Coronary artery (tissue), 2 donors: ENCODE measurements at regions not wholly inside any gene's neighbourhood (a gene's known extent, or its start where the extent isn't known, plus 50 kb on each side); places are given as distances from the start of the nearest gene placed in this dataset.
"Not testable (repeated sequence)": the region's sequence is repeated elsewhere in the genome, so short reads cannot be mapped to it uniquely, and the experiment has no call there.

Experiments
- DNase-seq: peaks from one replicate; pipeline ENCODE4 v3.0.0-alpha.2; 2017; ENCODE audit warnings: low spot score
- H3K27ac ChIP-seq, 2 donors: fragments of 200-600 bp; sonication (generic); one replicate each; pipeline ENCODE4 v1.5.1; 2016 to 2019
- H3K4me3 ChIP-seq: fragments of 200-600 bp; sonication (generic); 2 replicates; pipeline ENCODE4 v1.5.1; 2016; ENCODE audit warnings: mild to moderate bottlenecking, moderate library complexity
- TF ChIP-seq, protein P1 (sequence below): fragments of 200-600 bp; sonication (generic); IDR thresholded peaks from one replicate; pipeline ENCODE4 v1.5.1; 2019; ENCODE audit warnings: antibody characterized with exemption

DNA sequence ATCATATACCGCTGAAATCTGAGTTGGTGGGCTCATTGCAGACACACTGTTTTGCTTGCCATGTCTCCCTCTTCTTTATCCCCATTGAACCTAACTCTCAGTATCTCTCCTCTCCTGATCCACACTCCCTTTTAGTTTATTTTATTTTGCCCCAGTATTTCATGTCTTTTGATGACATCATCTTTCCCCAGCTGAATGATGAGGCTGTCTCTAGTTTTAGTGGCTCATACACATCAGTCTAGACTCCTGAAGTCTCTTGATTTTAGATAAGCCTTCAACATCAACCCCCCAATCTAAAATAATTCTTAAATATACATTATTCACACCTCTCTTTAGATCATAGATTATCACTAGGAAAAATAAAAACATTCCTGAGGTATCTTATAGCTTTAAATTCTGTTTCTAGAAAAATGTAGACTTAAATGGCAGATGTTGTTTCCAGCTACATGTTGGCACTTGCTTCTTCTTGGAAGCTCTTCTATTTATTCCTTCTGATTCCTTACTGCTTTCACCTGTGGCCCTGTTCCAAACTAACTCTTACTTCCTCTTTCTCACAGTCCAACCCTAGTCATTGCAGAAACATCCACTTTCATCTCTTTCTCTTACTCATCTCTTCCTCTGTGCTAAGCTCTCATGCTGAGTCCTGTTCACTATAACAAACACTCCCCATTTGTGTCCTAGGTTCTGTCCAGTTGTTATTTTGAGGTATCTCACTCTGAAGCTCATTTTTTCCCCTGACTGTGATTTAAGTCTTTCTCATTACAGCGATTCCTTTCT, 191.9 kb upstream of the SLC35B3 start:
- DNase-seq = no peak
- Histone ChIP-seq H3K4me3 (no peak overlapping the region), H3K27ac (no peak overlapping the region)
- TF ChIP-seq, protein P1, sequence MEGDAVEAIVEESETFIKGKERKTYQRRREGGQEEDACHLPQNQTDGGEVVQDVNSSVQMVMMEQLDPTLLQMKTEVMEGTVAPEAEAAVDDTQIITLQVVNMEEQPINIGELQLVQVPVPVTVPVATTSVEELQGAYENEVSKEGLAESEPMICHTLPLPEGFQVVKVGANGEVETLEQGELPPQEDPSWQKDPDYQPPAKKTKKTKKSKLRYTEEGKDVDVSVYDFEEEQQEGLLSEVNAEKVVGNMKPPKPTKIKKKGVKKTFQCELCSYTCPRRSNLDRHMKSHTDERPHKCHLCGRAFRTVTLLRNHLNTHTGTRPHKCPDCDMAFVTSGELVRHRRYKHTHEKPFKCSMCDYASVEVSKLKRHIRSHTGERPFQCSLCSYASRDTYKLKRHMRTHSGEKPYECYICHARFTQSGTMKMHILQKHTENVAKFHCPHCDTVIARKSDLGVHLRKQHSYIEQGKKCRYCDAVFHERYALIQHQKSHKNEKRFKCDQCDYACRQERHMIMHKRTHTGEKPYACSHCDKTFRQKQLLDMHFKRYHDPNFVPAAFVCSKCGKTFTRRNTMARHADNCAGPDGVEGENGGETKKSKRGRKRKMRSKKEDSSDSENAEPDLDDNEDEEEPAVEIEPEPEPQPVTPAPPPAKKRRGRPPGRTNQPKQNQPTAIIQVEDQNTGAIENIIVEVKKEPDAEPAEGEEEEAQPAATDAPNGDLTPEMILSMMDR = no peak

DNA sequence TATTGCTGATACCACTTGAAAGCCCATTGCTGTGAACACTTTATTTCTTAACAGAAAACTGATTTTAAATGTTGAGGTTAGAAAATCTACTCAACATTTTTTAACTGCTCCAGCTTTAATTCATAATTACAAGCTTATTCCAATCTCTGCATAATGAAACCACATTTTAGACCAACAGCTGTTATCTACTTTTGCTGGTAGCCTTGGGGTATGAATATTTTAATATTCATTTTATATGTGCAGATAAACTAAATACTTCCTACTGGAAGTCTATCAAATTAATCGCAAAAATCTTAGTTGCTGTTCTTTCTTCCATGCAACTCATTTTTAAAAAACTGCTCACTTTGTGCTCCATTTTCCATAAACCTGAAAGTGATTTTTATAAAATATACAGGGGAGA, 189.3 kb upstream of the SLC35B3 start:
- Histone ChIP-seq H3K27ac (no peak overlapping the region), H3K4me3 (no peak overlapping the region)
- TF ChIP-seq, protein P1 = no peak
- no peak for DNase-seq

DNA sequence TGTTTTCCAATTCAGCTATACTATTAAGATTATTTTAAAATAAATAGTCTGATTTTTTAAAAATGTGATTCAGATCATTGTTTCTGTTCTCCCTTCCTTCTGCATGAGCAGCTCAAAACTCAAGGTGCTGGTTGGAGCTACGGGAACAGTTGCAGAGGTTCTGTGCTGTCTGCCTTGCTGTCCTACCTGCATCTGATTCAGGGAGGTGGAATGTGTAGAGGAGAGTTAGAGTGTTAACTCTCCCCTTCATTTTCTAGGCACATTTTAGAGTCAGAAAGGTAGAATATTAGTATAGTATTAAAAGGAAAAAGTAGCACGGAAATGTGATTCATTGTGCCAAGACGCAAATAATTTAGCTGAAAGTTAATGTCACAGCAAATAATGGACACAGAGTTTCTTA, 188.1 kb upstream of the SLC35B3 start:
- TF ChIP-seq, protein P1 = no peak
- Histone ChIP-seq H3K4me3 (no peak overlapping the region), H3K27ac (no peak overlapping the region)
- no peak for DNase-seq

DNA sequence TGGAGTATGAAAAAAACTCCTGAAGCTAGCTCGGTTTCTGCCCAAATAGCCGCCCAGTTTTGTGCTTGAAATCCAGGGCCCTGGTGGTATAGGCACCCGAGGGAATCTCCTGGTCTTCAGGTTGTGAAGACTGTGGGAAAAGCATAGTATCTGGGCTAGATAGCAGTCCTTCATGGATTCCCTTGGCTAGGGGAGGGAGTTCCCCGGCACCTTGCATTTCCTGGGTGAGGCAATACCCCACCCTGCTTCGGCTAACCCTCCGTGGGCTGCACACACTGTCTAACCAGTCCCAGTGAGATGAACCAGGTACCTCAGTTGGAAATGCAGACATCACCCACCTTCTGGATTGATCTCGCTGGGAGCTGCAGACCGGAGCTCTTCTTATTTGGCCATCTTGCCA, 184.5 kb upstream of the SLC35B3 start:
- TF ChIP-seq, protein P1 = no peak
- no peak for DNase-seq
- Histone ChIP-seq H3K4me3 (no peak overlapping the region), H3K27ac (no peak overlapping the region)

DNA sequence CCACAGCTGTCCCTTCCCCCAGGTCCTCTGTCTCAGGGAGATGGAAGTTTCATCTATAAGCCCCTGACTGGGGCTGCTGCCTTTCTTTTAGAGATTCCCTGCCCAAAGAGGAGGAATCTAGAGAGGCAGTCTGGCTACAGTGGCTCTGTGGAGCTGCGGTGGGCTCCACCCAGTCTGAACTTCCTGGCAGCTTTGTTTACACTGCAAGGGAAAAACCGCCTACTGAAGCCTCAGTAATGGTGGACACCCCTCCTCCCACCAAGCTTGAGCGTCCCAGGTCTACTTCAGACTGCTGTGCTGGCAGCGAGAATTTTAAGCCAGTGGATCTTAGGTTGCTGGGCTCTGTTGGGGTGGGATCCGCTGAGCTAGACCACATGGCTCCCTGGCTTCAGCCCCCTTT, 184.1 kb upstream of the SLC35B3 start:
- H3K4me3 ChIP-seq, H3K27ac ChIP-seq, DNase-seq: not testable (repeated sequence)

DNA sequence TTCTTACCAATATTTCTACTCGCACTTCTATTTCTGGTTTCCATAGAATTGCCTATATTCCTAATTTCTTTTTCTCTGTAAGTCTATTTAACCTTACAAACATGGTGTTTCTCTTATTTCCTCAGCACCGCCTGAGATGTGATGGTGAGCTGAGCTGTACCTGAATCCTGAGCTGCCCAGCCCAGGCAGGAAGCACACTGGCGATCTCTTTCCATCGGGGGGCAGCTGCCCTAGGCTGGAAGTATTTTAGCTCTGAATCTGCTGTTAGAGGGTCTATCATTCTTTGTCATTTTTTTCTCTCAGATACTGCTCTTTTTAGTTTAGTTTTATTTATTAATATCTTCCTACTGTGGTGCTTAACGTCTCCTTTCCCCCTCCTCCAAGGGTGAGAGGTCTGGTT, 173.4 kb upstream of the SLC35B3 start:
- no peak for DNase-seq

DNA sequence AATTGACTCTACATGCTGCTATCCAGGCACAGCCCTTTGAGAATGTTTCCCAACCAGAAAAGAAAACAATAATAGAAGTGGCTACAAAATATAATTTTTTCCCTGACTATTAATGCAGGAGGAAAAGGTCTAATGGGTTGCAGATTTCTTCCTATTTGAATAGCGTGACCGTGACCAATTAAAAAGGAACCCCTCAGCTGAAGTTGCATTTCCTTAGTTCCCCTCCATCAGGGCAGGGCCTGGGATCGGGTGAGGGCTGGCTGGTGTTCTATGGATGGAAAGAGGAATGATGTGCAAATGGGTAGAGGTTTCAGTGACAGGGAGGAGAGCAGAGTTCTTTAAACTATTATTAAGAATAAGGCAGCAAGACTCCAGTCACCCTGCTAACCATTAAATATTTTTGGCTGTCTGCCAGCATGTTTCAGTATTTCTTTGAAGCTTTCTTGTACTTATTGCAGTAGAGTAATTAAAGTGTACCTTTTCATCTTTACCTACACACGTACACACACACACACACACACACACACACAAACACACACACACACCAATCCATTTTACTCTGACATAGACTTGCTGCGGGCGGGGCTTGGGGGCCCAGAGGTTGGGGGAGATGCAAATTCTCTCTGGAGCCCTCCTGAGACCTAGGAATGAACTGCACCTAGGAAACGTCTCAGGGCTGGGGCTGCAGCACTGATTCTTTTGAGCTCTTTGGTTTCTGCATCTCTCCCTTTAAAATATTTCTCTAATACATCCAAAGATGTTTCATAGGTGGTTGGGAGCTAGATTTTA, 154.8 kb upstream of the SLC35B3 start:
- TF ChIP-seq, protein P1 = no peak
- no peak for DNase-seq
- Histone ChIP-seq H3K4me3 (no peak overlapping the region), H3K27ac (no peak overlapping the region)

More for the DNA sequence above, 173.4 kb upstream of the SLC35B3 start:
- H3K27ac ChIP-seq = no peak overlapping the region
- TF ChIP-seq, protein P1 = no peak
- H3K4me3 ChIP-seq = no peak overlapping the region
